ENCODE measurements at regions not wholly inside any gene's neighbourhood (a gene's known extent, or its start where the extent isn't known, plus 50 kb on each side); places are given as distances from the start of the nearest gene placed in this dataset.

- TF ChIP-seq CTCF (IDR thresholded peaks at IDR 0.05 in 2 of 3, conservative IDR thresholded peaks at IDR 0.05 in 1 of 3; ENCODE audit: control insufficient read depth in 2 of 3, extremely low read depth in 1 of 3, insufficient read depth in 1 of 3, low read depth in 3 of 3, low read length in 3 of 3) (no peak), ZNF687 (IDR thresholded peaks at IDR 0.05) (no peak), BRCA1 (IDR thresholded peaks at IDR 0.05; ENCODE audit: low read depth, low read length) (no peak)
These were observed 384.2 kb upstream of the RPS23 start for GRCh38 chr5:82662340-82662739.

Data from GM12878 (cell line).